ENCODE measurements at regions not wholly inside any gene's neighbourhood (a gene's known extent, or its start where the extent isn't known, plus 50 kb on each side); places are given as distances from the start of the nearest gene placed in this dataset.

DNA sequence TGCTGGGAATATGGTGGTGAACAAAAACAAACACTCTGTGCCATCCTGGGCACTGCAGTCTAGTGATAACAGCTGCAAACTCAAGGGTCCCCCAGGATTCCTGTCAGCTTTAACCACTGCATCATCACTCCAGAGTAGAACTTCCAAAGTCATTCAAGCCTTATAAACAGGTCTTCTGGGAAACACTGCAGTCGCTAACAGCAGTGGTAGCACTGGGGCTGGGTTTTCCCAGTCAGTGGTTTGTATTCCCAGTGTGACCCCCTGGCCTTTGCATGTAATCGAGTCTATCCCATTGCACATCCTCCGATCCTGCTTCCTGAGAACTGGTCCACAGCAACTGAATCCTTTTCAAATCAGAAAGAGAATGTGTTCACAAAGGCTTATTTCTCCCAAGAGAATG, 623.5 kb downstream of the EDEM1 start:
- no peak overlapping the region for H3K4me3 ChIP-seq (replicated peaks; ENCODE audit: low read depth, low read length)
- TF ChIP-seq, protein P1, sequence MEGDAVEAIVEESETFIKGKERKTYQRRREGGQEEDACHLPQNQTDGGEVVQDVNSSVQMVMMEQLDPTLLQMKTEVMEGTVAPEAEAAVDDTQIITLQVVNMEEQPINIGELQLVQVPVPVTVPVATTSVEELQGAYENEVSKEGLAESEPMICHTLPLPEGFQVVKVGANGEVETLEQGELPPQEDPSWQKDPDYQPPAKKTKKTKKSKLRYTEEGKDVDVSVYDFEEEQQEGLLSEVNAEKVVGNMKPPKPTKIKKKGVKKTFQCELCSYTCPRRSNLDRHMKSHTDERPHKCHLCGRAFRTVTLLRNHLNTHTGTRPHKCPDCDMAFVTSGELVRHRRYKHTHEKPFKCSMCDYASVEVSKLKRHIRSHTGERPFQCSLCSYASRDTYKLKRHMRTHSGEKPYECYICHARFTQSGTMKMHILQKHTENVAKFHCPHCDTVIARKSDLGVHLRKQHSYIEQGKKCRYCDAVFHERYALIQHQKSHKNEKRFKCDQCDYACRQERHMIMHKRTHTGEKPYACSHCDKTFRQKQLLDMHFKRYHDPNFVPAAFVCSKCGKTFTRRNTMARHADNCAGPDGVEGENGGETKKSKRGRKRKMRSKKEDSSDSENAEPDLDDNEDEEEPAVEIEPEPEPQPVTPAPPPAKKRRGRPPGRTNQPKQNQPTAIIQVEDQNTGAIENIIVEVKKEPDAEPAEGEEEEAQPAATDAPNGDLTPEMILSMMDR (IDR thresholded peaks at IDR 0.05; ENCODE audit: low read length, missing control alignments) = no peak
- no peak for DNase-seq (ENCODE audit: low read depth)

DNA sequence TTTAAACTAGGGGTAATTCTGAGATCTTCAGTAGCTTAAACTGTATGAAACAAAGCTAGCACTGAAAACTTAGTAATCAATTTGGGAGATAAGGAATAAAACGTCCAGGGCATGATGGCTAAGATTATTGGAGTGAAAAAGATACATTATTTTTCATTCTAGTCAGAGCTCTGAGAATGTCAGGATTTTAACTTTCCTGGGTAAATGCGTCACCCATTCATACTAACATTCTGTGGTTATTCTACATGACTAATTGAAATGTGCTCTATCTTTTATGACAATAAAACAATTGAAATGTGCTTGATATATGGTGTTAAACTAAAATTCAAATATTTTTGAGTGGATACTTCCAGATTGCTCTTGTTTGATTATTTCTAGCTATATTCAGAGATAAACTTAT, 626.0 kb downstream of the EDEM1 start:
- H3K4me3 ChIP-seq (replicated peaks; ENCODE audit: low read depth, low read length) = no peak overlapping the region
- TF ChIP-seq, protein P1 (IDR thresholded peaks at IDR 0.05; ENCODE audit: low read length, missing control alignments) = no peak
- no peak for DNase-seq (ENCODE audit: low read depth)

DNA sequence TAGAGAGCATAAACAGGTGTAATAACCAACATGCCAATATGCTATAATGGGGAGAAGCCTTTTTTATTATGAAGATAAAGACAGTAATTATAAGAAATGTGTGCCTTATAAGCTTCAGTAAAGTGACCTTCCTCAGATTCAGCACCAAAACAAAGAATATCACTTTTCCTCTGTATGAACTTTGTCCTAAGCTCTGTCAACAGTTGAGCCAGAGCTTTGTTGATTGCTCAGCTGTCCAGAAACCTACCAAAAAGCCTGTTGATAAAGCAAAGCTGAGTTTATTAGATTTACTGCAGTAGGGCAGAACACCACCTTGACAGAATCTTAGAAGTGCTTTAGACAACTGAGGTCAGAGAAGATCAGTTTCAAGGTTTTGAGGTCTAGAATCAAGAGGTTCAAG, 635.3 kb downstream of the EDEM1 start:
- DNase-seq (ENCODE audit: low read depth) = no peak
- TF ChIP-seq, protein P1 (IDR thresholded peaks at IDR 0.05; ENCODE audit: low read length, missing control alignments) = no peak

DNA sequence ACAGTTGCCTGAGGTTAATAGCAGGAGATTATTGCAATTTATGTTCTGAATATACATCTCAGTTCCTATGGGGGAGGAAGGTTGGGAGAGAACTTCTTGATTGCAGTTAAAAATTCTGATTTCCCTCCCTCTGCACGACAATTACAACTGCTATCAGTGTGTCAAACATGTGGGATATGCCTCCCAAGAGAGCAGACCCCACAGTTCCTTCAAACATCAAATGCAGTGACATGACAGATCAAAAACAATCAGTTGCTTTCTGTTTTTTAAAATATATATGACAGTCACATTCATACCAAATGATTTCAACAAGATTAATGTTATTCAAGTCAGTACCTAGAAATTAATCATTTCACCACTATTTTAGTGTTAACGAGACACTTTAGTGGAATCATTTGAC, 639.0 kb downstream of the EDEM1 start:
- no peak for DNase-seq (ENCODE audit: low read depth)
- H3K4me3 ChIP-seq (replicated peaks; ENCODE audit: low read depth, low read length) = no peak overlapping the region
- TF ChIP-seq, protein P1 (IDR thresholded peaks at IDR 0.05; ENCODE audit: low read length, missing control alignments) = no peak

More for the DNA sequence above, 635.3 kb downstream of the EDEM1 start:
- H3K4me3 ChIP-seq (replicated peaks; ENCODE audit: low read depth, low read length) = no peak overlapping the region

DNA sequence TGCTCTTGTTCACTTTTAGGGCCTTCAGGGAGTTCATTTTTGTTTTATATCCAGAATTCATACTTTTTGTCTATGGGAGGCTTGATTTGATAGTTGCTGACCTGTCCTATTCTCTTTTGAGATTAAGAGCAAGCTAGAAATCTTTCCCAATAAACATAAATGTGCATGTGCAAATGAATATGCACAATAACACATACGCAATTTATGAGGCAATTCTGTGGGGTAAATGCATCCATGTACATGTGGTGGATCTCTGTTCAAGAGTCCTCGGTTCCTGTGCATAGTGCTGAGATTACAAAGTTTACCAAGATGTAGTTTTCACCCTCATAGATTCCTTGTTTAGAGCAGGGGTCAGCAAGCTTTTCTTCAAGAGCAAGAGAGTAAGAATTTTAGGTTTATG, 640.7 kb downstream of the EDEM1 start:
- no peak for DNase-seq (ENCODE audit: low read depth)
- TF ChIP-seq, protein P1 (IDR thresholded peaks at IDR 0.05; ENCODE audit: low read length, missing control alignments) = no peak
- no peak overlapping the region for H3K4me3 ChIP-seq (replicated peaks; ENCODE audit: low read depth, low read length)

DNA sequence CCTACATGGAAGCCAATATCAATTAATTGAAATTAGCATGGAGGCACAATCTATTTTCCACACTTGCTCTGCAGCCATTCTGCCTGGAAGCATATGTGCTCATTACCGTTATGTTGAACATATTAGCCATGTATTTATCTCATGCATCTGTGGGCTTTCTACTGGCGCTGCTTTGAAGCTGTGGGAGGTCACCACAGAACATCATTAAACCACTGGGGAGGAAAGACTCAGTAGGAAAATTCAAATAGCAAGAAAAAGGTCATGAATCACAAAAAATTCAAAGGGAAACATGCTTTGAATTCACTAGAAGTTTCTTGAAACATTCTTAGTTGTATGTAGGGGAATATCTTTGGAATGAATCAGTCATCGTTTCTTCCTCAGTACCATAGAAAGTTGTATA, 652.5 kb downstream of the EDEM1 start:
- no peak overlapping the region for H3K4me3 ChIP-seq (replicated peaks; ENCODE audit: low read depth, low read length)
- TF ChIP-seq, protein P1 (IDR thresholded peaks at IDR 0.05; ENCODE audit: low read length, missing control alignments) = no peak
- DNase-seq (ENCODE audit: low read depth) = no peak

DNA sequence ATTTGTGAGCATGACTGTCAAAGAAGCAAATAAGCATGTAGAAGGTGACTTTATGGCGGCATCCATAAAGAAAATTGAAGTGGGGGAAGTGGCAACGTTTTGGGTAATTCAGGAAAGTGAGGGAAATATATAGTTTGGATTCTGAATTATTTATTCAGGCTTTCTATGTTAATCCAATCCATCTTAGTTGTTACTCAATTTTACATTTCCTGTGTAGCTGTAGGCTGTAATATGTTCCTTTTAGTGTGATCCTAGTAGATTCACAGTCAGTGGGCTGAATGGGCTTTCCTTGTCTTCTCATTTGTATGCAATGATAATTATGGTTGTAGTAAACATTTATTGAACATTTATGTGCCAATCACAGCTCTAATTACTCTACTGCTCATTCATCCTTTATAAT, 654.1 kb downstream of the EDEM1 start:
- TF ChIP-seq, protein P1 (IDR thresholded peaks at IDR 0.05; ENCODE audit: low read length, missing control alignments) = no peak
- no peak overlapping the region for H3K4me3 ChIP-seq (replicated peaks; ENCODE audit: low read depth, low read length)
- no peak for DNase-seq (ENCODE audit: low read depth)
